DMS53 treated with DMSO at 0.1 percent for 48 hours (cell line): ENCODE measurements at regions not wholly inside any gene's neighbourhood (a gene's known extent, or its start where the extent isn't known, plus 50 kb on each side); places are given as distances from the start of the nearest gene placed in this dataset.

Source experiments
- DNase-seq: peaks from one replicate; lab custom pipeline; 2025; ENCODE audit not compliant: unreplicated experiment; lab: John Stamatoyannopoulos, UW

GRCh38 chr10:24008164-24009091, 200.5 kb upstream of the KIAA1217 start:
- DNase-seq = no peak

DNA sequence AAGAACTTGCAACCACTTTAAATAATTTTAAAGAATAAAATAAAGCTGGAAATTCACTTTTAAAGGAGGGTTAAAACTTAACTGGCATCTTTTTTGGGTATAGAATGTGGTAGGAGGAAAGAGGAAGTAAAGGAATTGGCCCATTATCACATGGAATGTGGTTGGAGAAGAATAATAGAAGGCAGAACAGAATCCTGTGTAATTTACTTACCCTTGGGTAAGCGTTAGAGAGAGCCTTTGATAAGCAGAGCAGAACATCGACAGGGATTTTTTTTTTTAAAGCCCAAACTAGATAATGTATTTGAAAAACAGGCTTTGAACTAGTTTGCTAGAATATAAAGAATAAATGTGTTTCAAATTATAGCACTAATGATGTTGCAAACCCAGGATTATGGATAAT, 199.8 kb upstream of the KIAA1217 start:
- DNase-seq = no peak

DNA sequence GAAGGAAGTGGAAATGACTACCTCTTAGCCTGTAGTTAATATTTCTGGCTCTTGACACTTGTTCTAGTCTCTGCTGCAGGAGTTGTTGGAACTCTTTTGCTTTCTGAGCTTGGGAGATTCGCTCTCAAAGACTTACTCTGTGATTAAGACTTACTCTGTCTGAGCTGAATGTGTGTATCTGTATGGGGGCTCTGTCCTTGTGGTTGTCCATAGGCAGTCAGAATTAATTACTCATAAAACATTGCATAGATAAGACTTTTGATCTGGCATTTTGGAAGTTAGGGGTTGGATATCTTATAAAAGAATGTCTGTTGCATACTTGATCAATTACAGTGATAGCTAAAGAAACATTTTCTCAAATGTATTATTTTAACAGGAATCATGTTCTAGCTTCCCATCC, 199.2 kb upstream of the KIAA1217 start:
- DNase-seq = no peak

DNA sequence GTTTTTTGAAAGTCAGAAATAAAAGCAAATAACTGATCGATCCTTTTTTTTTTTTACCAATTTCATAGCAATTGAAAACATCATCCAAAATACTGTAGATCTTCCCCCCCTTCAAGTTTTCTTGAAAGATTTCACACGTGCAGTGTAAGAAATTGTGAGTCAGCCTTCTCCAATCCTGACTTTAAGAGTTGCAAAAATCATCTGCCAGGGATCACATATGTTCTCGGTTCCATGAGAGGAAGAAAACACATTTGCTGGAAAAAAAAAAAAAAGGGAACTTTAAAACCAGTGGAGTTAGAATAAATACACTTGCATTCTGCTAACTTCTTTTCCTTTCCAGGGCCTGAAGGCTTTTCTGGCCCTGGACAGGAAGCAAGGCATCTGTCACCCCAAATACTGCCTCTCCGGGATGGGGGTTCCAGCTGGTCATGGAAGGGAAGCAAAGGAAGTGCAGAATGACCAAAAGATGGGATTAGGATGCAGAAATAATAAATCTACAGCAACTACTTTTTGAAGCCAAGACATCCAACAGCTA, 198.4 kb upstream of the KIAA1217 start:
- no peak for DNase-seq

GRCh38 chr10:24012249-24012803, 196.6 kb upstream of the KIAA1217 start:
- no peak for DNase-seq

- peak; percentile 15 for DNase-seq
These were observed 181.8 kb upstream of the KIAA1217 start for GRCh38 chr10:24027107-24027506.

DNA sequence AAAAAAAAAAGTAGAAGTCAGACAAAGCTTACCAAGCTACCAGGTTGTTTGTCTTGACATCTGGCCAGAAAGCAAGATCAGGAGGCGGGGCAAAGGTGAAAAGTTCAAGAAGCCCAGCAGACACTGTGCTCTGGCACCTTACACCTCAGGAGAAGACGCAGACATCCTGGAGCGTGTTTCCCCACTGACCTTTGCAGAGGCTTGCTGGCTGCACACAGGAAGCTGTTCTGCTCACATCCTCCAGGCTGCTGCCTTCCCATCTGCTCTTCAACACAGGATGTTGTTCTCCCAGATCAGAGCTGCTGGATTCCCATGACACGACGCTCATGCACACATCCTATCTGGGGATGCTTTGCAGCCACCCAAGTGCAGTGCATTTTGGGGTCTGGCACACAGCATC, 174.4 kb upstream of the KIAA1217 start:
- DNase-seq = peak; percentile 52

DNA sequence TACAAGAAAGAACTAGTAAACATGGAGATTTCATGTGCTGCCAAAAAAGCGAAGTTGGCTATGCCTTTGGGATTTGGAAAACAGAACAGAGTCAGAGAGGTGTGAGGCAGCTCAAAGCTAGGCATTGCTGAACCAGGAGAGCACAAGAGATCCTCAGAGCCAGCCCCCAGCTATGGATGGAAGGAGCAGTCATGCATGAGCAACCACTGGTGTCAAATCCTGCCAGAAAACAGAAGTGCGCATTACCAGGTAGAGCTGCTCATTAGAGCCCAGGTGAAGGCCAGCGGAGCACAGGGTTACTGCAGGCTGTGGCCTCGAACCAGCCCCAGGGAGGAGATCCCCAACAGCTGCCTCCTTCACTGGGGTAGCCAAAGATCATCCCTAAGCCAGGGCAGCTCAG, 173.2 kb upstream of the KIAA1217 start:
- DNase-seq = no peak

- no peak for DNase-seq
These were observed 169.6 kb upstream of the KIAA1217 start for GRCh38 chr10:24039315-24039714.

DNA sequence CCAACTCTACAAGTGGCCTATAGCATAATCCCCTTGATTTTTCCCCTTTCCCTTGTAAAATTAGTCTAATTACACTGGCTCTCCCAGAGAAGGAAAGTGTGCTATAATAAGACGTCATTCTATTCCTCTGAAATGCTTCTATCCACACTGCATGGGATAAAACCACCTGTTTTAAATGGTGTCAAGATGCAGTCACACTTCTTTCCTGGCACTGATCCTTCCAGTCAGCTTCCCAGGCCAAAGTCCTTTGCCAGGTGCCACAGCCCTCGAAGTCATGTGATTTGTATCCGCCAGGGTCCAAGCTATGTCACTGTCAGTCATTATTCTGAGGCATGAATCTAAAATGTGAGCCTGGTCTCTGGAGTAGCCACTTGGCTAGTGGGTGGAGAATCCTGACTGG, 169.0 kb upstream of the KIAA1217 start:
- peak; percentile 17 for DNase-seq

DNA sequence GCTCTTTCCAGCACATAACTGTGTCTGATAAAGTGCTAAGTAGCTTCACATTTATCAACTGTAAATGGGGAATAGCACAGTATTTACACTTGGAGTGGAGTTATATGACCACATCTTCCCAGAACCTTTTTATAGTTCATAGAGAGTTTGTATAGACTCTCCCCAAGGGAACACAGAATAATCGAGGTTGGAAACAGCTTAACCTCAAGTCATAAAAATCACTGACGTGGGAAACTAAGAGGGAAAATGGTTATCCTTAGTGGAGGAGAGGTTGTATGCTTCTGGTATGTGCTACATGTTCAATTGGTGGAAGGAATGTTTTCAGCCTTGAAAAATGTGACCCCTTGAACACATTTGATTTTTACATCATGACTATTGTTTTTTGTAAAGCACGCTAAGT, 167.9 kb upstream of the KIAA1217 start:
- no peak for DNase-seq

DNA sequence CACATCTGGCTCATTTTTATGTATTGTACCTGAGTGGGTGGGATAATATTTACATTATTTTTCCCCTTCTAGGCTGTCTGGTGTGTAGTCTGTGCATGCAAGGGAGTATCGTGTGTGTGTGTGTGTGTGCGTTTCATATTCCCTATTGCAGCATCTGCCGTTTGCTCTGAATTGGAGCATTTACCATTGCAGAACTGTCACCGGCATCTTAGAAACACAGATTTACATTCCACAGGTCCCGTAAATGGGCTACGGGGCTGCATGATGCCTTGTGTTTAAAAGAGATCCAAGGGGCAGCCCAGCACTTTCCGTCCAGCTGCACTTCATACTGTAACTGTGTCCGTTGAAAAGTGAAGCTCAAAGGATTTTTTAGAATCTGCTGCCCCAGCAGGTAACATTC, 167.1 kb upstream of the KIAA1217 start:
- DNase-seq = no peak

- no peak for DNase-seq
These were observed 166.1 kb upstream of the KIAA1217 start for GRCh38 chr10:24042884-24043283.

DNA sequence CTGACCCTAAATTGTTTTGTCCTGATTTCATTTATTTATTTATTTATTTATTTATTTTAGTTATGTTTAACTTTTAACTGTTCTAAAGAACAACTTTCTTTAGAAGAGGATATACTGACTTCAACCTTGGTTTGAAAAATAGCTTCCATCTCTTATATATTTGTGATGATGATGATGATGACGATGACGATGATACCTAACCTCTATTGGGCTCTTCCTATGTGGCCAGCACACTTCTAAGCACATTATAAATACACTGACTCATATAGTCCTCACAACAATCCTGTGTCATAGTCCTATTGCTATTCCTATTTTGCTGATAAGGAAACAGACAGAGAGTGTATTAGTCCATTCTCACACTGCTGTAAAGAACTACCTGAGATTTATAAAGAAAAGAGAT, 162.9 kb upstream of the KIAA1217 start:
- no peak for DNase-seq

GRCh38 chr10:24047176-24047575, 161.8 kb upstream of the KIAA1217 start:
- no peak for DNase-seq

GRCh38 chr10:24054421-24054820, 154.5 kb upstream of the KIAA1217 start:
- DNase-seq = no peak

DNA sequence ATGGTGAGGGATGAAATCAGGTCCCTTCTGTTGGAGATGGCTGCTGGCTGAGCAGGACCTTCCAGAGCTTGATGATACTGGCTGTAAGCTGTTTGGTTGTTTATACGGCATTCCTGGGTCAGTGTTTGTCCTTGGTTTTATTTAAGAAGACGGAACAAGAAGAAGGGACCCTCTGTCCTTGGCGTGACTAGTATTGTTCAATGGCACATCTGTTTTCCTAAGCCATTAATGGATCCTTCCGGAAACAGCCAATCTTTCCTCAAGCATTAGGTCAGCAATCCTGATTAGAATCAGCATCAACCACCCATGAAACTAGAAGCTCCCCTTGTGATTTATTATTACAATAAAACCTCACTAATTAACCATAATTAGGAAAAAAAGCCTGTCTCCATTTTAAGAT, 128.7 kb upstream of the KIAA1217 start:
- DNase-seq = no peak

GRCh38 chr10:24086296-24087086, 122.4 kb upstream of the KIAA1217 start:
- no peak for DNase-seq

- no peak for DNase-seq
These were observed 117.7 kb upstream of the KIAA1217 start for GRCh38 chr10:24091256-24091655.

DNA sequence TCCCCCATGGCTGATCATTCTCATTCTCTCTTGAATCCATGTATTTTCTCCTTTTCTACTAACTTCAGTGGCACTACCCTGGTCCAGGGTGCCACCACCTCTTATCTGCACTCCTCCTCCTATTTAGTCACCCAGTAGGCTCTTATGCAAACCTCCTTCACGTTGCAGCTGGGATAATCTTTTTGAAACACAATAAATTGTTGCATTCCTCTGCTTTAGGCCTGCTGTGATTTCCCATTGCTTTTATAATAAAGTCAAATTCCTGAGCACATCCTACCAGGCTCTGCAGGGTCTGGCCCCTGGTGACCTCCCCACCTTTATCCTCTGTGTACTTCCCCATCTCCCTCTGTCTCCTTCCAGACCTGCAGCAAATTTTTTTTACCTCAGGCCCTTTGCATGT, 112.7 kb upstream of the KIAA1217 start:
- no peak for DNase-seq

- DNase-seq = no peak
These were observed 111.2 kb upstream of the KIAA1217 start for GRCh38 chr10:24097751-24098207.
